EH (cell line): ENCODE measurements at regions not wholly inside any gene's neighbourhood (a gene's known extent, or its start where the extent isn't known, plus 50 kb on each side); places are given as distances from the start of the nearest gene placed in this dataset.

Experiments used
- DNase-seq: peaks from one replicate; pipeline ENCODE4 v3.0.0-alpha.2; 2015; ENCODE audit warnings: low read depth

DNA sequence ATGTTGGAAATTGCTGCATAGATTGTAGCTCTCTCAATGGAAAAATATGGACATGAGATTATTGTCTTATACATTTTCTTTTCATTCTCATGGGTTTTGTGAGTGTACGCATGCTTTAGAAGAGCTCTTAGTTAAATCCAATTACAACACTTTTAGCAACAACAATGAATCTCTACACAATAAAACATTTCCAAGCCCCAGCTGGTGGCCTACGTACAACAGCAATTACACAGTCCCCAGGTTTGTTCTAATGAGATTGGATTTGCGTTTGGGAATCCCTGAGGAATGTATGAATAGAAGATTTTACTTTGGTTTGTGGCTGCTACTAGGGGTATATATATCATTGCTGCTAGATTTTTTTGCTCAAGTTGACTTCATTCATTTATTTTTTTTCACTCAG lies 98.6 kb downstream of the FHDC1 start:
- no peak for DNase-seq

DNA sequence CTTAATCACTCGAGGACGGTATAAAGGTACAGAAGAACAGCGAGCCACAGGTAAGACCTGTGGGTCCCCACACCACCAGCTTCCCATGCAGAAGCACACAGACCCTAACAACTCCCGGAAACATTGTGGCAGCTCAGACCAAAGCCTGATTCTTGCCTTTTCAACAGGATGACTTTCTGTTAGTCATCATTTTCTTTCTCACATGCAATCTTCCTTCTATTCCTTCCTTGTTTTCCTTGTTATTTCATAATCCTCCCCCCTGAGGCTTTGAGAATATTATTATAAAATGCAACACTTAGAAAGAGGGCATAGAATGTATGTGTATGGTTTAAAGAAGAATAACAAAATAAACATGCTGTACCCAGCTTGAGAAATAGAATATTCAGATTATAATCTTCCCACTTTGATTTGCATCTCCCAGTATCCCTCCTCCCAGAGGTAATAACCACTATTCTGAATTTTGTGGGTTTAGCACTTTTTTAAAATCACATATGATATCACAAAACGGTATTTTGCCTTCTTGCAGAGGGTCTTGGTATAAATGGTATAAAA lies 100.9 kb downstream of the FHDC1 start:
- no peak for DNase-seq

DNA sequence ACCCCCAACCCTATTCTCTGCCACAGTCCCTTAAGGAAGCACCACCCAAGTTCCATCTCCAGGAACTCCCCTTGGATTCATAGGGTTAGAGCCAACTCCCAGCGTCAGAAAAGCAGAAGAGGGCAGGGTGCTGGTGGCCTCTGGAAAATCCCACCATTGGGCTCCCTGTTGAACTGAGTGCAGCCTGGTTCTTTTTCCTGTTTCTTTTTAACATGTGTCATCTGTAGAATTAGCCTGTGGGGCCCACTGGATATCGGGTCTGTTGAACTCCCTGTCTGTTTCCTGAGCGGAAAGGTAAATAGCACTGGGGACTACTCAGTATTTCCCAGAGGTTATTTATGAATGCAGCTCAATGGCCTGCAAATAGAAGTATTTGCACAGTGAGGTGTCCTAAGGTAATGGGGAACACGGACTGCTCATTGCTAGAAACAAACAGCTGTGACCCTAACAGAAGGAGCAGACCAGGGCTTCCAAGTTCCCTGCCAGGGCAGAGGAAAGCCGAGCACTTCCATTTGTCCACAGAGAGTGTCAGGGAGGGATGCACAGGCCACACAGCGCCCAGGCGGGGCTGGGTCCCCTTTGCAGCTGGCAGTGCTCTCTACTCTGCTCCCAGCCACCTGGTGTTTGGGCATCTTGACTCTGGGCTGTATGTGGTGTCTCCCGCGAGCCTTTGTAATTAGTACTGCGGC lies 102.6 kb downstream of the FHDC1 start:
- no peak for DNase-seq

DNA sequence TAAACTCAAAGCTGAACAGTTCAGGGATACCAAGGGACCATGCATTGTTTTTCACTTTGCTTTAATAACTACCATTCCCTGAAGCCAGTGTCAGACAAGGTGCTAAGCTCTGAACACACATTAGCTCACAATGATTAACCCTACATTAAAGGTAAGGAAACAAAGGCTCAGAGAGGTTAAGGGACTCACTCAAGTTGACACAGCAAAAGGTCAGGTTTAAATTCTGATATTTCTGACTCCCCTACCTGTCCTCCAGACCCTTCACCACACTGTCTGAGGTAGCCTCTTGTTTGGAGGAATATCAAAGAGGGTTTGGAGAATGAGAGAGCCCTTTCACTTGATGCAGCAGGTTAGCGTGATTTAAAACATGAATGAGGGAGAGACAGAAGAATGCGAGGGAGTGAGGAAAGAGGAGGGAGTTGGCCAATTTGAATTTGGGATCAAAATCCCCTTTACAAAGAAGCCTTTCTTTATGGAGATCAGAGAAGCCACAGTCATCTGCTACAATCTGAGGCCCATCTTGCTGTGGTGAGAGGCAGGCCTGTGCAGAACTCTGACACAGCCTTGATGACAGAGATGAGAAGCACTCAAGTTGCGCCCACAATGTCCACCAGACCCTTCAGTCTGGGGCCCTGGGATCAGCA lies 103.5 kb downstream of the FHDC1 start:
- no peak for DNase-seq

GRCh38 chr4:153040677-153041076 lies 104.6 kb downstream of the FHDC1 start:
- no peak for DNase-seq

GRCh38 chr4:153044036-153044435 lies 107.9 kb downstream of the FHDC1 start:
- DNase-seq, result no peak

GRCh38 chr4:153045111-153045982 lies 109.2 kb downstream of the FHDC1 start:
- no peak for DNase-seq

- no peak for DNase-seq
Measured at GRCh38 chr4:153058671-153059060, 122.5 kb downstream of the FHDC1 start.

DNA sequence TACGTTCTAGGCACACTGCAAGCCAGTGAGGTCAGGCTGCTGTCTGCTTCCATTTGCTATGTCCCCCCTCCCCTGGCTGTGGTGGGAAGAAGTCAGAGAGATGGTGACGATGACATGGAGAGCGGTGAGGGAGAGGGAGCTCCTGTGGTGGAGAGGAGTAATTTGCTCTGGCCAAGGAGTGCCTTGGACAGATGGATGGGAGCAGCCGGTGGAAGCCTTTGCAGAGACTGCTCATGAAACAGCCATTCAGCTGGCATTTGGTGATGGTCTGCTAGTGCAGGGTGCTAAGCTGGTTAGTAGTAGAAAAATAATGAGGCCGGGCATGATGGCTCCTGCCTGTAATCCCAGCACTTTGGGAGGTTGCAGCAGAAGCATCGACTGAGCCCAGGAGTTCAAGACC lies 124.1 kb downstream of the FHDC1 start:
- DNase-seq, result no peak

- DNase-seq, result no peak
Measured at GRCh38 chr4:153061971-153062370, 125.8 kb downstream of the FHDC1 start.

DNA sequence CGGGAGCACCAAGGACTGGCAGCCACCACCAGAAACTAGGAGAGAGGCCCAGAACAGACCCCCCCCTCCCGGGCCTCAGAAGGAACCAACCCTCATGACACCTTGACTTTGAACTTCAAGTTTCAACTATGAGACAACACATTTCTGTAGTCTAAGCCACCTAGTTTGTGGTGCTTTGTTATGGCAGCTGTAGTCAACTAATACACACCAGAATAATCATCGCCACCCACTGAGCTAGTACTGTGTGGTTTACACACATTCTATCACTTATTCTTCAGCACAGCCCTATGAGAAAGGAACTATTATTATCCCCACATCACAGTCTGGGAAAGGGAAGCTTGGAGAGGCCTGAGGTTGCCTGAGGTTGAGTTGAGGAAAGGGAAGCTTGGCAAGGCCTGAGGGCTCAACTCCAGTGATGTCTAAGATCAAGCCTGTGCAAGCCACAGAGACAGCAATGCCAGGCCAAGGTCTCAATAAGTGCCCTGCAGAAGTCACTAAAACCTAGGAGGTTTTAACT lies 126.6 kb downstream of the FHDC1 start:
- no peak for DNase-seq

- no peak for DNase-seq
Measured at GRCh38 chr4:153063490-153063889, 127.4 kb downstream of the FHDC1 start.

- DNase-seq, result no peak
Measured at GRCh38 chr4:153064571-153064970, 128.4 kb downstream of the FHDC1 start.

DNA sequence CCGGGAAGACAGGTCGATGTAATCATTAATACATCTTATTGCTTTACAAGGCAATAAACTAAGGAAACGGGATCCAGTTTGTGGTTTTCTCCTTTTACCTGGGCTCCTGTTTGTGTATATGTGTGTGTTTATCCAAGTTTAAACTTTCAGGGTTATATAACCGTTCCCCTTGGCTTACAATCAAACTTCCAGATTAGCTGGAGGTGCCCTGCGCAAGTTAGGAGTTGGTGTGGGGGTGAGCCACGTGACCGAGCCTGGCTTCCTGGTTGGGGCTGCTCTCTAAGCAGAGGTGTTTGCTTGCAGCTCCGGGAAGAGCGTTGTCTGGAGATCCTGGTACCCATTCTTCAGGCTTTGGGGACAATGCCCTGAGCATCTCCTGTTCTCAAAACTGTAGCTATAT lies 129.2 kb downstream of the FHDC1 start:
- no peak for DNase-seq

- peak; percentile 62 for DNase-seq
Measured at GRCh38 chr4:153067376-153067775, 131.3 kb downstream of the FHDC1 start.

DNA sequence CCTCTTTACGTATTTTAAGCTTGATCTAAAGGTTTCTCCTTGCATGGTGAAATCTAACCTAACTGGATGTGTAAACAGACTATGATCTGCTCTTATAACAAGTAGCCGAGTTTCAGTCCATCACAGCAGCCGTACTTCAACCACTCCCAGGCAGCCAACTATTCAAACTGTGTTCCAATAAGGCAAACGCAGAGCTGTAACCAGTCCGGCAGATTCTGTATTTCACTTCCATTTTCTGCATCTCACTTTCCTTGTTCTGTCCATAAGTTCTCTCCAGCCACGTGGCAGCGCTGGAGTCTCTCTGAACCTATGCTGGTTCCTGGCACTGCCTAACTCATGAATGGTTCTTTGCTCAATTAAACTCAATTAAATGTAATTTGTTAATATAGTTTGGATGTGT lies 132.6 kb downstream of the FHDC1 start:
- no peak for DNase-seq

GRCh38 chr4:153071958-153072598 lies 132.2 kb upstream of the TRIM2 start:
- no peak for DNase-seq

DNA sequence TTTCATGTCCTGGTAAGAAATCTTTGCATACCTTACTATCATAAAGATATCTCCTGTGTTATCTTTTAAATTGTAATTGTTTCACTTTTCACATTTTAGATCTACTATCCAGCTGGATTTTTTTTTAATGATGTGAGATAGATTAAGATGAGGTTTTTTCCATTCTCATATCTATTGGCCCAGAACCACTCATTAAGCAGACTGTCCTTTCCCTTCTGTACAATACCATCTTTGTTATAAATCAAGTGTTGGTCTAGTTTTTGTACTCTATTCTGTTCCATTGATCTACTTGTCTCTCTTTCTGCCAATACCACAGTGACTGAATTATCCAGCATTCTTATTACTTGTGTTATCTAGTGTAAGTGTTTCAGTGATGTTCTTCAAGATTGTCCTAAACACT lies 131.6 kb upstream of the TRIM2 start:
- DNase-seq, result no peak

GRCh38 chr4:153074486-153074885 lies 129.8 kb upstream of the TRIM2 start:
- no peak for DNase-seq

- DNase-seq, result no peak
Measured at GRCh38 chr4:153074936-153075630, 129.2 kb upstream of the TRIM2 start.

DNA sequence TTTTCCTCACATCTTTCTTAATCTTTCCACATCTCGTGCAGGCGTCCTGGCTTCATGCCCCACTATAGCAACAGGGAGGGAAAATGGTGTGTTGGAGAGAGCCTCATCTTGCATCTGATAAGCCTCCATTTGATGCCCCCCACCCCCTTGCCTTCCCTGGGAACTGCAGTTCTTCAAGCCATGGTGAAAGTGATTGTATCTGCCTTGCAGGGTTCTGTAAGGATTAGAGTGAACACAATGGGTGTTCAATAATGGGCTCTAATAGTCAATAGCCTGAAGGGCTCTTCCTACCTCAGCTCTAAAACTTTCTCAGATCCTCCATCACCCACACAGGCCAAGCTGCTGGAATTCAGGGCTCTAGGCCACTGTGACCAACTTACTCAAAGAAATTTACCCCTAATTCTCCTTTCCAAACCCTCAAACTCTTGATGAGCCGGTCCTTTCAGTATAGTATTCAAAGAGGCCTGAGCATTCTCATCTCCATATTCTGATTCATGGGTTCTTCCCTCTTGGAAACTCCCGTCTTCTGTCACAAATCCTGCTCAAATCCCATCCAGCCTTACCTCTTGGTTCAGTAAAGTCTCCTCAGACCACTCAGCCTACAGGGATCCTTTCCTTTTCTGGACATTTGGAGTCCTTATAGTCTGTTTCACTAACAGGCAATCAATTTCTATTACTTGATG lies 128.3 kb upstream of the TRIM2 start:
- no peak for DNase-seq
